HG03565 (cell line): ENCODE measurements at regions not wholly inside any gene's neighbourhood (a gene's known extent, or its start where the extent isn't known, plus 50 kb on each side); places are given as distances from the start of the nearest gene placed in this dataset.

Source experiments
- ATAC-seq: cut with Tn5 transposase; IDR thresholded peaks from one replicate; pipeline ENCODE4 v1.9.1; 2021; ENCODE audit warnings: mild to moderate bottlenecking, moderate library complexity; ENCODE audit not compliant: unreplicated experiment

- ATAC-seq, result no peak
These were observed 155.7 kb upstream of the CDYL start for GRCh38 chr6:4620284-4621151.

DNA sequence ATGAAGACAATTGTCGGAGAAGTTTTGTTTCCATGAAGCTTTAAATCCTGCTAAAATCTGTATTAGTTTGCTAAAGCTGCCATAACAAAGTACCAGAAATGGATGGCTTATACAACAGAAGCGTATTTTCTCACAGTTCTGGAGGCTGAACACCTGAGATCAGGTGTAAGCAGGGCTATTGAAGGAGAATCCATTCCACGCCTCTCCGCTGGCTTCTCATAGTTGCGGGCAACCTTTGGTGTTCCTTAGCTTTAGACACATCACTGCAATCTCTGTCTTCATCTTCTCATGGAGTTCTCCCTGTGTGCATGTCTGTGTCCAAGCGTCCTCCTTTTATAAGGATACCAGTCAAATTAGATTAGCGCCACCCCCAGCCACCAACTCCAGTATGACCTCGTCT, 159.9 kb upstream of the CDYL start:
- ATAC-seq, result no peak

- no peak for ATAC-seq
These were observed 160.3 kb upstream of the CDYL start for GRCh38 chr6:4615891-4616290.

DNA sequence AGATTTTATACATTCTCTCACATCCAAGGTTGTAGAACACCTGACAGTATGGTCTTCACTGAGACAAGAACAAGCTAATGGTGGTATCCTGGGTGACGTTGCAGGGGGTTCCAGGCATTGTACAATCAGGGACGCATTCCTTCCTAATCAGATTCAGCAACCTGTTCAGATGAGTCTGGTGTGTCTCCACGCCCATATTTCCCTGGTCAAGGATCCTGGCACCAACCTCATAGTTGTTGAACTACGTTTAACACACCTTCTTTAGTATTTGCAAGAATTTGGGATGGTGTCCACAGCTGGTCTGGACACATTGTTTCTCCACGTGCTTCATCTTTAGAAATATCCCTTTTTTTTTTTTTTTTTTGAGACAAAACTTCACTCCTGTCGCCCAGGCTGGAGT, 161.0 kb upstream of the CDYL start:
- ATAC-seq, result no peak

GRCh38 chr6:4614637-4615036, 161.6 kb upstream of the CDYL start:
- ATAC-seq, result no peak

DNA sequence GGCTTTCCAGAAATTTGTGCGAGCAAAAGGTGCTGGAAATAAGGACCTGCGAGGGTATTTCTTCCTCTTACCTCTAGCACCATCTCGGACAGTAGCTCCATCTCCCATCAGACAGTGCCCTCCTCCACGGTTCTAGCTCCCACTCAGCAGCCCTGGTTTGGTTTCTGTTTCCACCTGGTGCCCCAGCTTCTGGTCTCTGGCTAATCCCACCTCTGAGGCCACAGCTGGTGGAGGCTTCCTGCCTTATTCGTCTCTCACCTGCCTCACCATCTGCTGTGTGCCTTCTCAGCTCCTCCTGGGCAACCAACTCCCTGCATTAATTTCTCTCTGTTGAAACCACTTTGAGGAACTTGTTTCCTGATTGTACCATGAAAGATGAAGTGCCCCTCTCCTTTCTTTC, 162.4 kb upstream of the CDYL start:
- no peak for ATAC-seq

- ATAC-seq, result no peak
These were observed 162.8 kb upstream of the CDYL start for GRCh38 chr6:4613381-4613780.

GRCh38 chr6:4612636-4613171, 163.5 kb upstream of the CDYL start:
- ATAC-seq, result no peak

DNA sequence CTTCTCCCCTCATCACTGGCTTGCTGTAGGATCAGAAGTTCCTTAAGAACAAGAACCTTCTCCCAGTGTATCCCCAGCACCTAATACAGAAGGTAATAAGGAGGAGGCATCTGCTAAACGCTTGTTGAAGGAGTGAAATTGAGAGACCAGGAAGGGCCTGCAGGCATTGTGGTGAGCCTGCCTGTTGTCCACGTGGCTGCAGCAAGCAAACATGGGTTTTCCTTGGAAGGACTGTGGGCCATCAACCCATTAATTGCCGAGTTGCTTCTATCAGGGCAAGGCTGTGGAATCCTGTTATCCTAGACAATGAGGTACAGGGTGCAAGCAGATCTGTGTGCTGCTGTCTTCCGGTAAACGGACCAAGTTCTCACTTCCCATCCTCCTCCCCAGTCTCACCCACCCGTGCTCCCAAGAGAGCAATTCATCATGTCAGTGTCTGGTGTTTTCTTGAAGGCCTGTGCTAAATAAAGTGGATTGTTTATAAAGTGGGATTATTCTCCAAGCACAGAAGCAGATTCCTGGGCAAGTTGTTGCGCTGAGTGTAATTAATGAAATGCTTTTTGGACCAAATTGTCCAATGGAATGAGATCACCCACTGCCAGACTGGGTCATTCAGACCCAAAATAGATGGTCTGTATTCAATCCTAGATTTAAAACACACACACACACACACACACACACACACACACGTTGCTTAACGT, 164.6 kb upstream of the CDYL start:
- no peak for ATAC-seq

GRCh38 chr6:4610256-4610655, 165.9 kb upstream of the CDYL start:
- no peak for ATAC-seq

DNA sequence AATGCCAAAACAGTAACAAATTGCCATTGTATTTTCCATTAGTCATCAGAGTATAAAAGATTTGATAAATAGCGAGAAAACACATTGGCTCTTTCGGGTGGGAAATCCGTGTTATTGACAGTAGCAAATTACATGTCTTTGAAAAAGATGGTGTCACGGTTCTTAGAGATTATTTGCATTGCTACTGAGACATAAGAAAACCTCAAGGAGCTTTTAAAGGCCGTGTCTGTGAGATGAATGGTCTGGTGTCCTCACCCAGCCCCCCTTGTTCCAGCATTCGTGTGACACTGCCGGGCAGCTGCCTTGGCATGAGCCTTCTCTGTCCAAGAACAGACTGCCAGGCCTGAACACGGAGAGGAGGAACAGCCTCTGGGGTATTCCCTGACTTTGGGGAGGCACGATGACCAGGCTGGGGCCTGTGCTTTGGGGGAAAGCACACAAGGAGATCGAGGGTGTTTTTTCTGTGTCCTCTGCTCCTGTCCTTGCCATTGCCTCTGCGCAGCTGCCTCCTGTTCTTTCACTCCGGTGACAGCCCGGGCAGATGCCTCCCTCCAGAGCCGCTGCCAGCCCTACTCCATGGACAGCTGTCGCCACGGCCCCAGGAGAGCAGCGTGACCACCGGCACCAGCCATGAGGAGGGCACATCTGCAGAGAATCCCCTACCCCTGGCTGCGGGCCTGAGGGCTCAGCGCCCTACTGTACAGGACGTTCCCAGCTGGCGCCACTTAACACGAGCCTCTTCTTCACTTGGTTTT, 167.7 kb upstream of the CDYL start:
- ATAC-seq, result no peak

- no peak for ATAC-seq
These were observed 168.4 kb upstream of the CDYL start for GRCh38 chr6:4607793-4608192.

DNA sequence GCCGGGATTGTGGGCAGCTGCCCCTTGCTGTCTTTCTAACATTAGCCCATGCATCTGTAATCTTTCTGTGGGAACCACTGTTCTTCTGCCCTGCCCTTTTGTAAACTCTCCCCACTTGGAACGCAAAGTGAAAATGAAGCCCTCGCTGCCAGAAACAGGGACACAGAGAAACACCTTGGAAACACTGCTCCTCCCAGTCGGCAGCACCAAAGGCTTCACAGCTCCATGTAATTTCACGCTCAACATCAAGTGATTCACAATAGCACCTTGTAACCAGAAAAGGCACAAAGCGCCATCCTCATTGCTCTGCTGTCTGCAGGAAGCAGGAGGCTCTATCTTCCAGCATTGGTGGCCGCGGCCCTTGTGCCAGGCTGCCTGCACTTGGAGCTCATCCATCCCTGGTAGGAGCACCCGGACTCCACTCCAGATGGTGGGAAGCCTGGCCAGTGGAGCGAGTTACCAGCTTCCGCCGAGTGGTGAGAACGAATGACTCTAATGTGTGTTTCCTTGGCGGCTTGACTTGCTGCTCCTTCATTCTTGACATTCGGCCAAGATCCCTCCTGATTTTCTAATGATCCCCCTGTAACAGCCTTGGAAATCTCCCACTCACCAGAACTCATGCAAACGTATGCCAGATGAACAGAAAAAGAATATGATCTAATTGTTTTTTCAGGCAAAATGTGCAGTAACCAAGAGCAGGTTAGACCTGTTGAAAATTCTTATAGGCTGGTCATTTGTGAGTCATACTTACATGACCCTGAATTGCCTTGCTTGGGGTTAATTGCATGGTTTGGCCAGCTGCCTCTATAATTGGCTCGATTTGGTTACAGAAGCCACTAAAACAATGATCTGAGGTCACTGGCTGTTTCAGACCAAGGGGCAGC, 169.1 kb upstream of the CDYL start:
- no peak for ATAC-seq

DNA sequence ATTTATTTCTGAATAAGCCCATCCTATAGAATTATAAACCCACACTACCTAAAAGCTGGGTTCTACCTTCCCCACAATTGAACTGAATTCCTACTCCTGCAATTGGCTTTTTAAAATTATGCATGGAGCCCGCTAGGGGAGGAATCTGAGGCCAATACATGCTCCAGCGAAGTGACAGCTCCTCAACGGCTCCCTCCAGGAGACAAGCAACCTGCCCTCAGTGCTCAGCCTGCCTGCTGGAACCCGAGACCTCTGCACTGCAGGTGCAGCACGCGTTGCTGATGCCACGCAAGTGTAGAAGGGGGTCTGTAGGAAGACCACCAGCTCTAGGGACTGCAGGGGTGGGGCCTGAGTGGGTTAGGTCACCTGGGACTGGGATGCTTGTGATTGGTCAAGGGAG, 170.2 kb upstream of the CDYL start:
- no peak for ATAC-seq

DNA sequence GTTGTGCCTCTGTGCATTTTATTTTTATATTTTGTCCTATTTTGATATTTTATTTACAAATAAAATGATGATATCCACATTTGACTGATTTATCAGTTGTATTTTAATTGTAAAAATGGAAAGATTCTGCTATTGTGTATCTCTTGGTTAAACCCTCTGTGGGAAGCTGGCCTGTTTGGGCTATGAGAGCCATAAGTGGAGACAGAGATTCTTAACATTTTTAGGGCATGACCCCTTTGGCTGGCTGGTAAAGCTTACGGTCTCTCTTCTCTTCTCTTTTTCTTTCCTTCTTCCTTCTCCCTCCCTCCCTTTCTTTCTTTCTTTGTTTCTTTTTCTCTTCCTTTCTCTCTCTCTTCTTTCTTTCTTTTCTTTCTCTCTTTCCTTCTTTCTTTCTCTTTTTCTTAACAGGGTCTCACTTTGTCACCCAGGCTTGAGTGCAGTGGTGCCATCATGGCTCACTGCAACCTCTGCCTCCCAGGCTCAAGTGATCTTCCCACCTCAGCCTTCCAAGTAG, 172.3 kb upstream of the CDYL start:
- ATAC-seq, result no peak

GRCh38 chr6:4603291-4603690, 172.9 kb upstream of the CDYL start:
- no peak for ATAC-seq

DNA sequence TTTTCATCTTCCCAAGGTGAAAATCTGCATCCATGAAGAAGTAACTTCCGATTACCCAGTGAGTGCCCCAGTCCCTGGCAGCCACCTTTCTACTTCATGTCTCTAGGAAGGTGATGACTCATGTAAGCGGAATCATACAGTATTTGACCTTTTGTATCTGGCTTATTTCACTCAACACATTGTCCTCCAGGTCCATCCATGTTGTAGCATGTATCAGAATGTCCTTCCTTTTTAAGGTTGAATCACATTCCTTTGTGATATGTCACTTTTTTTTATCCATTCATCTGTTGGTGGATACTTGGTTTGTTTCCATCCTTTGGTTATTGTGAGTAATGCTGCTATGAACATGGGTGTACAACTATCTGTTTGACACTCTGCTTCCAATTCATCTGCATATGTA, 176.3 kb upstream of the CDYL start:
- ATAC-seq, result no peak

DNA sequence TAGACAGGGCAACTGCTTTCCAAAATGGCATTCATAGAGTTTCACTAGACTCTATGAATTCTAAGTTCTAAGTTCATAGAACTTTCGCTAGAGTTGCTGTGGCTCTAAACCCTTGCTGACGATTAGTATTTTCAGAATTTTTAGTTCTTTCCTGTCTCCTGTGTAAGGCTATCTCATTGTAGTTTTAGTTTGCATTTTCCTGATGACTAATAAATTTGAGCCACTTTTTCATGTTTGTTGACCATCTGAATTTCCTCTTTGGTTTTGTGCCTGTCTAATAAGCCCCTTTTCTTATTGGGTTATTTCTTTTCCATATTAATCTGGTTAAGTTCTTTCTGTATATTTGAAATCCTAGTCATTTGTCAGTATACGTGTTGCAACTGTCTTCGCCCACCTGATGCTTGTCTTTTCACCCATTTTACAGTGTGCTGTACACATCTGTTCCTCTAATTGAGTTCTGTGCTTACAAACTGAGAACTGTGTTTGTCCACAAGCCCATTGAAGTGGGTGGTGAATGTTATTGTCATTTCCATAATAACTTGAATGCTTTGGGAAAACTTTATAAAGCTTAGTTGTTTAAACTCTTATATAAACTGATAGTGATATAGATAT, 177.7 kb upstream of the CDYL start:
- no peak for ATAC-seq

DNA sequence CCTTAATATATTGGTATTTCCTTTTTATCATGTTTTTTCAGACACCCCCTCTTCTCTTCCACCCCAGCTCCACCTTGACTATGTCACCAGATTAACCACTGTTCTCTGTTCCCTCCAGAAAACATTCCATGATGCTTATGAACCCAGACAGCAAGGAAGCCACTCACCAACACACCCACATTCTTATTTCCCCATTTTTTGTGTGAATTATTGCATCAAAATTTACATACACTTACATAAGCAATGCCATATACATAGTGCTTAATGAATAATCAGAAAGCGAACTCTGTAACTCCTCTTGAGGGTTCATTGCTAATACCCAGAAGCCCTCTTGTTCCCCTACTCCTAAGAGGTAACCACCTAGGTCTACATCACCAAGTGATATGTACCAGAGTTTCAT, 182.3 kb upstream of the CDYL start:
- no peak for ATAC-seq

DNA sequence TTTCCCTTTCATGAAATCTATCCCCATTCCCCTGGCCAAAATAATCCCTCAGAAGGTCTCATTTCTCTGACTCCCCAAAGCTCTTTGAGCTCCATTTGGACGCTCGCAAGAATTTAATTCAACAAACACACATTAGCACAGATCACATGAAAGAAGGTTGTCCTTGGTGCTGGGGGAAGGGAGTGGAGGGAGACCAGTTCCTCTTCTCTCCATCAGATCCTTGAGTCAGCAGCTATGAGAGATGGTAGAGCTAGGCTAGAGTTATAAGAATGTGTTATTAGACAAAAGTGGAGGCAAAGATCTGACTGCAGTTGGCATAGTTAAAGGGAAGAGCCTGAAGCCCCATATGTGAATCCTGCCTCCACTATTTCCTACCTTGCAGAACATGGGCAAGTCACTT, 184.2 kb upstream of the CDYL start:
- no peak for ATAC-seq
